BE2C (cell line): ENCODE measurements at regions not wholly inside any gene's neighbourhood (a gene's known extent, or its start where the extent isn't known, plus 50 kb on each side); places are given as distances from the start of the nearest gene placed in this dataset.
"Not testable (repeated sequence)": the region's sequence is repeated elsewhere in the genome, so short reads cannot be mapped to it uniquely, and the experiment has no call there.

ENCODE experiments used
- DNase-seq: peaks from one replicate; pipeline ENCODE4 v3.0.0-alpha.2; 2020
- H3K27me3 ChIP-seq: fragments of 250-450 bp; sonication (Bioruptor Pico); 2 replicates; pipeline ENCODE4 v1.5.1; 2020; ENCODE audit warnings: mild to moderate bottlenecking
- H3K36me3 ChIP-seq: fragments of 250-450 bp; sonication (Bioruptor Pico); 2 replicates; pipeline ENCODE4 v1.5.1; 2020; ENCODE audit warnings: mild to moderate bottlenecking
- H3K4me1 ChIP-seq: fragments of 250-450 bp; sonication (Bioruptor Pico); 2 replicates; pipeline ENCODE4 v1.5.1; 2020
- H3K4me3 ChIP-seq: 2 replicates; pipeline ENCODE4 v1.5.1; 2011; ENCODE audit warnings: low read depth, low read length
- H3K9me3 ChIP-seq: fragments of 250-450 bp; sonication (Bioruptor Pico); 2 replicates; pipeline ENCODE4 v1.5.1; 2020
- CTCF ChIP-seq: IDR thresholded peaks from 2 replicates; pipeline ENCODE4 v1.5.1; 2012; ENCODE audit warnings: mild to moderate bottlenecking, low read depth, low read length

GRCh38 chrX:81979806-81980515, 778.1 kb downstream of the SH3BGRL start:
- H3K4me1 ChIP-seq, result no peaks in the 10 kb centered on the region
- no peak for TF ChIP-seq CTCF
- H3K9me3 ChIP-seq, result no peaks in the 10 kb centered on the region
- no peak for DNase-seq
- H3K4me3 ChIP-seq, result no peak overlapping the region
- no peaks in the 10 kb centered on the region for H3K27me3 ChIP-seq
- no peaks in the 10 kb centered on the region for H3K36me3 ChIP-seq

- H3K36me3 ChIP-seq, H3K4me3 ChIP-seq, DNase-seq, H3K27me3 ChIP-seq, H3K4me1 ChIP-seq, H3K9me3 ChIP-seq: not testable (repeated sequence)
These were observed 785.3 kb downstream of the SH3BGRL start for GRCh38 chrX:81987217-81987616.

- no peaks in the 10 kb centered on the region for H3K4me1 ChIP-seq
- no peak for DNase-seq
- no peaks in the 10 kb centered on the region for H3K9me3 ChIP-seq
- no peak overlapping the region for H3K4me3 ChIP-seq
- H3K27me3 ChIP-seq, result no peaks in the 10 kb centered on the region
- TF ChIP-seq CTCF, result no peak
- no peaks in the 10 kb centered on the region for H3K36me3 ChIP-seq
These were observed 794.3 kb downstream of the SH3BGRL start for GRCh38 chrX:81996166-81996565.

GRCh38 chrX:82029571-82030218, 827.8 kb downstream of the SH3BGRL start:
- H3K36me3 ChIP-seq, result no peaks in the 10 kb centered on the region
- no peaks in the 10 kb centered on the region for H3K27me3 ChIP-seq
- TF ChIP-seq CTCF, result no peak
- H3K9me3 ChIP-seq, result no peaks in the 10 kb centered on the region
- no peaks in the 10 kb centered on the region for H3K4me1 ChIP-seq
- DNase-seq, result no peak
- H3K4me3 ChIP-seq, result no peak overlapping the region

- no peak for DNase-seq
- Histone ChIP-seq H3K4me3 (no peak overlapping the region), H3K27me3 (no peaks in the 10 kb centered on the region), H3K9me3 (no peaks in the 10 kb centered on the region), H3K4me1 (no peaks in the 10 kb centered on the region), H3K36me3 (no peaks in the 10 kb centered on the region)
- no peak for TF ChIP-seq CTCF
These were observed 829.3 kb downstream of the SH3BGRL start for GRCh38 chrX:82031250-82031649.

- TF ChIP-seq CTCF, result no peak
- no peaks in the 10 kb centered on the region for H3K36me3 ChIP-seq
- no peaks in the 10 kb centered on the region for H3K27me3 ChIP-seq
- no peak for DNase-seq
- no peaks in the 10 kb centered on the region for H3K9me3 ChIP-seq
- no peak overlapping the region for H3K4me3 ChIP-seq
- H3K4me1 ChIP-seq, result no peaks in the 10 kb centered on the region
These were observed 836.9 kb downstream of the SH3BGRL start for GRCh38 chrX:82038793-82039192.
